Endodermal cell (in vitro differentiated cells): ENCODE measurements at regions not wholly inside any gene's neighbourhood (a gene's known extent, or its start where the extent isn't known, plus 50 kb on each side); places are given as distances from the start of the nearest gene placed in this dataset.

Source experiments
- DNase-seq: peaks from one replicate; pipeline ENCODE4 v3.0.0-alpha.2; 2017
- H3K27ac ChIP-seq: 2 replicates; pipeline ENCODE4 v1.5.1; 2013; ENCODE audit warnings: mild to moderate bottlenecking, low read depth, low read length, moderate library complexity
- H3K27me3 ChIP-seq: 2 replicates; pipeline ENCODE4 v1.6.1; 2013; ENCODE audit warnings: mild to moderate bottlenecking, low read length, moderate library complexity; ENCODE audit not compliant: insufficient read depth, control insufficient read depth, poor library complexity, severe bottlenecking
- H3K36me3 ChIP-seq: 2 replicates; pipeline ENCODE4 v1.7.0; 2013; ENCODE audit warnings: mild to moderate bottlenecking, low read length, moderate library complexity; ENCODE audit not compliant: control insufficient read depth, insufficient read depth
- H3K4me1 ChIP-seq: one replicate; pipeline ENCODE4 v1.7.0; 2013; ENCODE audit warnings: low read length; ENCODE audit not compliant: control insufficient read depth, insufficient read depth
- H3K4me3 ChIP-seq: 2 replicates; pipeline ENCODE4 v1.5.1; 2013; ENCODE audit warnings: mild to moderate bottlenecking, low read length, moderate library complexity
- H3K9ac ChIP-seq: 2 replicates; pipeline ENCODE4 v1.6.1; 2013; ENCODE audit warnings: mild to moderate bottlenecking, low read length, moderate library complexity; ENCODE audit not compliant: poor library complexity, severe bottlenecking; ENCODE audit errors: extremely low read depth
- H3K9me3 ChIP-seq: 2 replicates; pipeline ENCODE4 v1.6.1; 2013; ENCODE audit warnings: mild to moderate bottlenecking, low read length, moderate library complexity; ENCODE audit not compliant: control insufficient read depth
- H3K27ac Mint-ChIP-seq: 2 replicates; pipeline ENCODE4 v1.8.0; 2020; ENCODE audit warnings: mixed read lengths
- H3K27me3 Mint-ChIP-seq: 2 replicates; pipeline ENCODE4 v1.8.0; 2021; ENCODE audit warnings: mild to moderate bottlenecking, mixed read lengths; ENCODE audit not compliant: insufficient read depth
- H3K36me3 Mint-ChIP-seq: 2 replicates; pipeline ENCODE4 v1.8.0; 2020; ENCODE audit warnings: low read depth, mixed read lengths
- H3K4me1 Mint-ChIP-seq: 2 replicates; pipeline ENCODE4 v1.8.0; 2020; ENCODE audit warnings: mixed read lengths
- H3K4me3 Mint-ChIP-seq: 2 replicates; pipeline ENCODE4 v1.8.0; 2020; ENCODE audit warnings: mild to moderate bottlenecking, moderate library complexity, mixed read lengths
- H3K9me3 Mint-ChIP-seq: 2 replicates; pipeline ENCODE4 v1.8.0; 2020; ENCODE audit warnings: mild to moderate bottlenecking, mixed read lengths
- WGBS, 2 experiments: methylation state at CpG; one replicate each; pipeline versions ENCODE4 v1.1.5 to v1.1.7; 2013; ENCODE audit warnings: missing lambda C conversion rate in 2 of 2, mixed read lengths in 1 of 2; ENCODE audit not compliant: insufficient coverage in 1 of 2, insufficient read length in 1 of 2; 5-methylcytosine and 5-hydroxymethylcytosine counted together
- TF ChIP-seq, protein P1 (sequence below): fragments of 200-600 bp; sonication (generic); conservative IDR thresholded peaks from 2 replicates; pipeline ENCODE4 v1.5.0; 2021; ENCODE audit warnings: antibody characterized with exemption, mild to moderate bottlenecking

DNA sequence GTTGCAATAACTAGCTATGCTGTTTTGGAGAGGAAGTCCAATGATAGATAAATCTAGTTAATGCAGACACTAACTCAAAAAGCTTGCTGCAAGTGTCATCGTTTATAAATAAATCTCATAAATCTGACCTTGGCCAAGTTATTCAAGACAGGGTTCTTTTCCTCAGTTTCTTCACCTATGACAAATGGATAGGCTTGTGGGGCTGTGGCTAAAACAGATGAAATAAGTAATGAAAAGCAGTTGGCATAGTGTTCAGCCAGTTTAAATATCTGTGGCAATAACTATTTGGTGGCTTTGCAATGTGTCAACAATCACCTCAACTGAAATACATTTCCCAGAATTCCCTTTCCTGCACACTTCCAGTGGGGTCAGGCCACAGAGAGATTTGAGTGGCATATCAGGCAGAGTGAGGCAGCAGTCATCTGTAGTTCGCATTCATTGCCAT lies 169.9 kb downstream of the DYRK2 start:
- Histone ChIP-seq H3K9ac (no peak overlapping the region), H3K9me3 (peaks cover 19% of the 10 kb centered on the region), H3K27me3 (no peaks in the 10 kb centered on the region), H3K36me3 (no peaks in the 10 kb centered on the region), H3K4me1 (no peaks in the 10 kb centered on the region), H3K4me3 (no peak overlapping the region), H3K27ac (no peak overlapping the region)
- no peaks in the 10 kb centered on the region for H3K27me3 Mint-ChIP-seq
- H3K4me3 Mint-ChIP-seq, result no peak overlapping the region
- no peak overlapping the region for H3K27ac Mint-ChIP-seq
- TF ChIP-seq, protein P1, sequence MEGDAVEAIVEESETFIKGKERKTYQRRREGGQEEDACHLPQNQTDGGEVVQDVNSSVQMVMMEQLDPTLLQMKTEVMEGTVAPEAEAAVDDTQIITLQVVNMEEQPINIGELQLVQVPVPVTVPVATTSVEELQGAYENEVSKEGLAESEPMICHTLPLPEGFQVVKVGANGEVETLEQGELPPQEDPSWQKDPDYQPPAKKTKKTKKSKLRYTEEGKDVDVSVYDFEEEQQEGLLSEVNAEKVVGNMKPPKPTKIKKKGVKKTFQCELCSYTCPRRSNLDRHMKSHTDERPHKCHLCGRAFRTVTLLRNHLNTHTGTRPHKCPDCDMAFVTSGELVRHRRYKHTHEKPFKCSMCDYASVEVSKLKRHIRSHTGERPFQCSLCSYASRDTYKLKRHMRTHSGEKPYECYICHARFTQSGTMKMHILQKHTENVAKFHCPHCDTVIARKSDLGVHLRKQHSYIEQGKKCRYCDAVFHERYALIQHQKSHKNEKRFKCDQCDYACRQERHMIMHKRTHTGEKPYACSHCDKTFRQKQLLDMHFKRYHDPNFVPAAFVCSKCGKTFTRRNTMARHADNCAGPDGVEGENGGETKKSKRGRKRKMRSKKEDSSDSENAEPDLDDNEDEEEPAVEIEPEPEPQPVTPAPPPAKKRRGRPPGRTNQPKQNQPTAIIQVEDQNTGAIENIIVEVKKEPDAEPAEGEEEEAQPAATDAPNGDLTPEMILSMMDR, result no peak
- no peaks in the 10 kb centered on the region for H3K4me1 Mint-ChIP-seq
- WGBS, 2 experiments, result 83 to 93% methylated on average over 1 to 2 of the region's 2 CpGs
- no peak for DNase-seq
- H3K36me3 Mint-ChIP-seq, result no peaks in the 10 kb centered on the region
- H3K9me3 Mint-ChIP-seq, result peaks cover 29% of the 10 kb centered on the region

DNA sequence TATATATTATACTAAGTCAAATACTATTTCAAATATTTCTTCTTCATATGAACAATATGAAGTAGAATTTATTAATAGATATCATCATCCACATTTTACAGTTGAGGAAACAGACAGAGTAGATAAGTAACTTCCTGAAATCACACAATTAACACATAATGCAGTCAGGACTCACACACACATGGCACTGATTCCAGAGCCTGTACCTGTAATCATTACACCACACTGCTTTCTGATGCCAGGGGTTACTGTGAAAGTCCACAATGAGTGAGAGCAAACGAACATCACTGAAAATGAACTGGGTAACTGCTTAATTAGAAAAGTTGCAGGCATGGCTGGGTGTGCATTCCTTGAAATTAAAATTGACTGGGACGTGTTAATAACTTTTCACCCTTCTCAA lies 169.3 kb upstream of the IFNG-AS1 start:
- no peak for DNase-seq
- no peaks in the 10 kb centered on the region for H3K27me3 ChIP-seq
- H3K27ac ChIP-seq, result no peak overlapping the region
- H3K36me3 ChIP-seq, result no peaks in the 10 kb centered on the region
- no peak overlapping the region for H3K9ac ChIP-seq
- H3K9me3 ChIP-seq, result peaks cover 19% of the 10 kb centered on the region
- WGBS, 2 experiments, result 86 to 93% methylated on average over 2 of the region's 2 CpGs
- Mint-ChIP-seq H3K27ac (no peak overlapping the region), H3K9me3 (peaks cover 29% of the 10 kb centered on the region), H3K36me3 (no peaks in the 10 kb centered on the region), H3K4me3 (no peak overlapping the region), H3K27me3 (no peaks in the 10 kb centered on the region), H3K4me1 (no peaks in the 10 kb centered on the region)
- no peaks in the 10 kb centered on the region for H3K4me1 ChIP-seq
- no peak overlapping the region for H3K4me3 ChIP-seq
- TF ChIP-seq, protein P1, result no peak

DNA sequence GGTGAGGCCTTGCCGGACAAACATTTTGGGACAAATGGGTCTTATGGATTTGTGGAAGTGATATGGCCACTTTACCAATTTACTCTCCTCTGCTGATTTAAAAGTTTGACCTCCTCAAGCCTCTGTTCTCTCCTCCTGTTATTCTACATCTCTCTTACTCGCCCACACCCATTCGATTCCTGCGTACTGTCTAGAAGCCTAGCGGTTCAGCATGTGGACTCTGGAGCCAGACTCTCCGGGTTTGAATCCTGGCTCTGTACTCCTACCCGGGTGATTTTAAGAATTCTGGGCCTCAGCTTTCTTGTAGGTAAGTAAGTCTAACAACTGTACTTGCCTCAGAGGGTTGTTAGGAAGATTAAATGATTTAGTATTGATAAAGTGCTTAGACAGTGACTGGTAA lies 168.6 kb upstream of the IFNG-AS1 start:
- H3K9me3 Mint-ChIP-seq, result peaks cover 22% of the 10 kb centered on the region
- H3K9ac ChIP-seq, result no peak overlapping the region
- WGBS, 2 experiments, result 84 to 89% methylated on average over 7 of the region's 7 CpGs

More for the DNA sequence above, 168.6 kb upstream of the IFNG-AS1 start:
- H3K4me3 ChIP-seq, result no peak overlapping the region
- no peaks in the 10 kb centered on the region for H3K4me1 ChIP-seq
- H3K27ac ChIP-seq, result no peak overlapping the region
- H3K9me3 ChIP-seq, result peaks cover 13% of the 10 kb centered on the region
- no peaks in the 10 kb centered on the region for H3K36me3 Mint-ChIP-seq
- H3K36me3 ChIP-seq, result no peaks in the 10 kb centered on the region
- TF ChIP-seq, protein P1, result no peak
- no peak for DNase-seq
- H3K27me3 ChIP-seq, result no peaks in the 10 kb centered on the region
- H3K27ac Mint-ChIP-seq, result no peak overlapping the region
- H3K4me3 Mint-ChIP-seq, result no peak overlapping the region
- H3K4me1 Mint-ChIP-seq, result no peaks in the 10 kb centered on the region
- no peaks in the 10 kb centered on the region for H3K27me3 Mint-ChIP-seq
